Left colon (tissue), 2 donors: ENCODE measurements at regions not wholly inside any gene's neighbourhood (a gene's known extent, or its start where the extent isn't known, plus 50 kb on each side); places are given as distances from the start of the nearest gene placed in this dataset.
A peak's percentile ranks its signal among the peaks of the same experiment; 100 is the strongest.

Experiments
- ATAC-seq: fragments of 200-7000 bp; cut with Tn5 transposase; one replicate; pipeline ENCODE4 v1.9.1; 2020; ENCODE audit warnings: mild to moderate bottlenecking, moderate library complexity
- DNase-seq, 2 donors: peaks; one replicate each; pipeline ENCODE4 v3.0.0-alpha.2; 2020
- intact Hi-C, 2 donors: fragments of 100-400 bp; cut with DNase I in 1 of 2; cut with micrococcal nuclease in 1 of 2; formaldehyde crosslinking; loops; one replicate each; pipeline versions ENCODE4 v1.11.2 to v1.14.0; 2022; cut with DNase I, micrococcal nuclease
- donor health status: DM: no; HTN: no; CAD: no.
- donor health status: DM: yes; HTN: yes; CAD: no.

DNA sequence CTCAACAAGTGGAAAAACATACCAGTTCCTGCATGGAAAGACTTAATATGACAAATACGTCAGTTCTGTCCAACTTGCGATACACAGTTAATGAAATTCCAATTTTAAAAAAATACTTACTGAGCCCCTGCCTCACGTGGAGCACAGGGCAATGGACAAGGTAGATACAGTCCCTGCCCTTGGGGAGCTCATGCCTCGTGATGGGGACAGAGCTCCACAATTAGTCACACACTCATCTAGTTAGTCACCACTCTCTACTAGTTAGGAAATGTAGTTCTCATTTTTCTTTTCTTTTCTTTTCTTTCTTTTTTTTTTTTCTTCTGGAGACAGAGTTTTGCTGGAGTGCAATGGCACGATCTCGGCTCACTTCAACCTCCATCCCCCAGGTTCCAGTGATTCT, 74.7 kb upstream of the CDH5 start:
- intact Hi-C loops = no loop called here
- ATAC-seq = no peak

DNA sequence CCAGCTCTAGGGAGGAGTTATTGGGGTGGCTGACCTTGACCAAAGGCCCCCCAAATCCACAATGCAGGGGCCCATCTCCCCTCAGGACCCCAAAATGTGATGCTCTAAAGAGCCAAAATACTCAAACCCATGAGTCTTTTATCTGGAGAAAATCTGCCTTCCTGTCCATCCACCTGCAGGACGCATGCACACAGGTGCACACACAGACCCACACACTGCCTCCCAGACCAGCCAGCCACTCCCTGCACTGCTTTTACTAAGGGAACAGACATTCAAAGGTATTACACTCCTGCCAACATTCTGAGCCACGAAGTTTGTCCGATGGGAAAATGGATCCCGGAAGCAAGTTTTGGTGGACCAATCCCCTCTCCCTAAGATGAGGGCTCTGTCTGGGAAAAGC, 76.1 kb upstream of the CDH5 start:
- intact Hi-C loops = no loop called here
- DNase-seq = no peak
- ATAC-seq = no peak

More for the DNA sequence above, 74.7 kb upstream of the CDH5 start:
- DNase-seq = no peak

DNA sequence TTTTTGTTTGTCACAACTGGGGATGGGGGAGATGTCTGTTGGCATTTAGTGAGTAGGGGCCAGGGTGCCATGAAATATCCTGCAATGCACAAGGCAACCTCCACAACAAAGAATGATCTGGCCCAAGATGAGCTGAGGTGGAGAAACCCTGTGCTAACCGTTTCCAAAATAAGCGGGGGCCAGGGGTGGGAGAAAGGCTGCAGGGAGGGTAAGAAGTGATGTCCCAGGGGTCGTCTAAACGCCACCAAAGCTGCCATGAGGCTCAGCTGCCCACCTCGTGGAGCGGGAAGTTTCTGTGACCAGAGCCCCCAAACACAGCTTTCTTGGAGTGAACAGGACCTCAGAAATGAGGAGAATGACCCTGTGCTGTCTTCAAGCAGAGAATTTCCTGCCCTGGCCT, 76.5 kb upstream of the CDH5 start:
- no peak for ATAC-seq
- intact Hi-C loops = no loop called here
- DNase-seq = no peak

DNA sequence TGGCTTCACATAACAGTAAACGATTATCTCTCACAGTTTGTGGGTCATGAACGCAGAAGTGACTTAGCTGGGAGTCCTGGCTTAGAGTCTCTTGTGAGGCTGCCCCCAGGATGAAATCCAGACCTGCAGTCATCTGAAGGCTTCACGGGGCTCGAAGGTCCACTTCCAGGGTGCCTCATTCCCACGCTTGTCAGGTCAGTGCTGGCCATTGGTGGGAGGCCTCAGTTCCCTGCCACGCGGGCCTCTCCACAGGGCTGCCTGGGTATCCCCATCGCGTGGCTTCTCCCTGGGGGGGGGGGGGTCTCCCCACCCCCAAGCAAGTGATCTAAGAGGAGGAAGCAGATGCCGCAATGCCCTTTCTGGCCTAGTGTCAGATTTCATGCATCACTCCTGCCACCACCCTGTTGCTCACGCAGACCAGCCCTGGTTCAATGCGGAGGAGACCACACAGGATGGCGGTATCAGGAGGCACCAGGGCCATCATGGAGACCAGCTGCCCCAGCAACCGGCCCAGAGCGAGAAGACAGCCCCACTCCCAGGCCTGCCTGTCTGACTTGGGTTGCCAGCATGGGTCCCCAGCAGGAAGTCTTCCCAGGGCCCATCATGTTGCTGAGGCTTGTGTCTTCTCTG, 77.3 kb upstream of the CDH5 start:
- DNase-seq = no peak

DNA sequence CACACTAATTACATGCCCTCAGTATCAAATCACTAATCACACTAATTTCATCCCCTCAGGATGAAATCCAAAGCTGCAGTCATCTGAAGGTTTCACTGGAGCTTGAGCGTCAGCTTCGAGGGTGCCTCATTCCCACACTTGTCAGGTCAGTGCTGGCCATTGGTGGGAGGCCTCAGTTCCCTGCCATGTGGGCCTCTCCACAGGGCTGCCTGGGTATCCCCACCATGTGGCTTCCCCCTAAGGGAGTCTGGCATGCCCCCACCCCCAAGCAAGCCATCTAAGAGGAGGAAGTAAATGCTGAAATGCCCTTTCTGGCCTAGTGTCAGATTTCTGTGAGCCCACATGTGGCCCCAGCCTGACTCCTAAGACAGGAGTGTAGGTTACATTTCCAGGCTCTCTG, 78.6 kb upstream of the CDH5 start:
- ATAC-seq (no peak), DNase-seq (no peak)
- intact Hi-C loops = no loop called here

More for the DNA sequence above, 77.3 kb upstream of the CDH5 start:
- intact Hi-C loops = no loop called here
- no peak for ATAC-seq

DNA sequence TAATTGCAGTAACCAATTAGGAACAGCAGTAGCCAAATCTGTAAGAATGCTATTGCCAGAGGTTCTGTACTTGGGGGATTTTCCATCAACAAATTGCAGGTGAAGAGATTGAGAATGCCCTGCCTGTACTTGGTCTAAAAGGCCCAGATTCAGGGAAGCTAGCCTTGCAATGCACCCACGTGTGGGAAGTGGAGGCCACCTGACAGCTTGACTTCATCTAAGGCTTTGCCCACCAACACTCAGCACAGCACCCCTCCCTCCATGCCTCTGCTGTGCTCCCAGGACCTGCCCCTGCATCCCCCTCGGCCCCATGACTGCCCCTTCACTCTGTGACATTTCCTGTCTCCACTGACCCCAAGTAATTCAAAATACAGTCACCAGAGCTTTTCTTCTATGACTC, 79.1 kb upstream of the CDH5 start:
- DNase-seq (no peak), ATAC-seq (no peak)
- intact Hi-C loops = no loop called here

DNA sequence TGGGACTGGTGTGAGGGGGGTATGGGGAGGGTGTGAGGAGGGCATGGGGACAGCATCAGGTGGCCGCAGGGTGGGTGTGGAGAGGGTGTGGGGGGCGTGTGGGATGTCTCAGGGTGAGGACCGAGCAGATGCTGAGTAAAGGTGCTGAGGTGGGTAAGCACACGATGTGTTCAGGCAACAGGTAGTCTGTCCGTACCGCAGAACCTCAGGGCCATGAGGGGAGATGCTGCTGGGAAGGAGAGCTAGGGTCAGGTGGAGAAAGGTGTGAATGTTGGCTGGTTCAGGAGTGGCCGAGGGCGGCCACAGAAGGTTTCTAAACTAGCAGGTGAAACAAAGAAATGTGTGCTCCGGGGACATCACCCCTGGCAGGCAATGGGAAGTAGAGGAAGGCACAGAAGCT, 80.0 kb upstream of the CDH5 start:
- intact Hi-C loops = no loop called here
- no peak for DNase-seq
- no peak for ATAC-seq

DNA sequence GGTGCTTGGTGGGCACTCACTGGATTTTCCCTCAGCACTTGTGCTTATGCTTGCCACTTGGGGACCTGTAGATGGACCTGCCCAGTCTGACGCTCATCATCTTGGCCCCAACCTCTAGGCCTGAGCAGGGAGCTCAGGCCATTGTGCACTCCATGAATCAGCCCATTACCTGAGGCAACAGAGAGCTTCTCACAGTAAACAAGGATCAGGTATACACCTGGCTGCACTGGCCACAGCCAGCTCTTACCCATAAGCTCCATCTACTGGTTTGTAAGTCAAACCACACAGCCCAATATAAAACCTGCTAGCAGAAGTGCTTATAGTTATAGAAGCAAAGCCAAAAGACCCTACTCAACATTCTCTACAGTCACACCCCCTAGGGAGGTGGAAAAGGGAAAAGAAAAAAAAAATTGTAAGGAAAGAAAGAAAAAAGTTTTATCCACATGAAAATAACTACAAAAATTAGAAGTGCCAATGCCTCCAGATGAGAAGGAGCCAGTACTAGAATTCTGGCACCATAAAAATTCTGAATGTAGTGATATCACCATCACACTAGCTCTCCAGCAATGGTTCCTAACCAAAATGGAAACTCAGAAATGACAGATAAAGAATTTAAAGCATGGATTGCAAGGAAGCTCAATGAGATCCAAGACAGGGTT, 87.8 kb upstream of the CDH5 start:
- DNase-seq (no peak), ATAC-seq (peak; percentile 60)
- intact Hi-C loops = loop anchor here in 1 of 2 donors (10.0 kb wide), 1 partner anchor 1144 kb away; no protein-coding TSS in a partner anchor

DNA sequence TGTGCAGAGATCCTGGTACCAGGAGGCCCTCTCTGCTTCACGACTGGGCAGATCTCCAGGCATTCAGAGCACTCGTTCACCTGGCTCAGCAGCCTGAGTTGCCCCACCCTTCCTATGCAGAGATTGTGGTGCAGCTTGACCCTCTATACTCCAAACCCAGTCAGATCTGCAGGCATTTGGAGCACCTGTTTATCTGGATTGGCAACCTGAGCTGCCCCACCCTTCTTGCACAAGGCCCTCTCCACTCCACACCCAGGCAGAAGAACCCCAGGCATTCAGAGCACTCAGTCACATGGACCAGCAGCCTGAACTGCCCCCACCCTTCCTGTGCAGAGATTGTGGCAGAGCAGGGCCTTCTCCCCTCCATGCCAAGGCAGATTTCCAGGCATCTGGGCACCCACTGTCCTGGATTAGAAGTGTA, 88.4 kb upstream of the CDH5 start:
- ATAC-seq = peak; percentile 79
- peak in 1 of 2 donors; percentile 40 for DNase-seq
- intact Hi-C loops = loop anchor here in 1 of 2 donors (10.0 kb wide), 1 partner anchor 1143 kb away; no protein-coding TSS in a partner anchor

DNA sequence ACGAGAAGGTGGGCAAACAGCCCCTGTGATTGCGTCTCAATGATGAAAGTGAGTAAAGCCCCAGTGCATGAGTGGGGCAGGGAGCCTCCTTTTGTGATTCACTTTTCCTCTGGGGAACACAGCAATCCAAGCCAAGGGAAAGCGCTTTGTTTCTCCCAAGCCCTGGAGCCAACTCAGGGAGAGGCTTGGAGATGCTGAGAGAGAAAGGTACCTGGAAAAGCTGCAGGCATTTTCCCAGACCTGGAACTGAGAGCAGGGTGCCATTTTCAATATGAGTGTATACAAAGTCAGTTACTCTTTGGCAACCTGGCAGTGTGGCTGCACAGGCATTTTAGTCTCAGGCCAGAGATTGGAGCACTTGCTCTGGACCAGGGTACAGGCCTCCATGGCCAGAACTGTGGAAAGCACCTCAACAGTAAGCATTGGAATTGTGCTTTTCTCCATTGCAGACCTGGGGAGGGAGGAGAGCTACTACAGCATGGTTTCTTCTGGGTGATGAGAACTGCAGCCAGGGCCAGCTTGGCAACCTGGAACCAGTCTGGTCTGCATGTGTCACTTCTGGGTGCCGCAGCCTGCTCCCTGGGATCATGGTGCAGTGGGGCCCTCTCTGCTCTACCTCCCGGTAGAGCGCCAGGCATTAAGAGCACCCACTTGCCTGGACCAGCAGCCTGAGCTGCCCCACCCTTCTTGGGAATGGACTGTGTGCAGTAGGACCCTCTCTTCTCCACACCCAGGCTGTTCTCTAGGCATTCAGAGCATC, 89.0 kb upstream of the CDH5 start:
- no peak for DNase-seq
- intact Hi-C loops = loop anchor here in 1 of 2 donors (10.0 kb wide), 1 partner anchor 1143 kb away; no protein-coding TSS in a partner anchor
- ATAC-seq = no peak

DNA sequence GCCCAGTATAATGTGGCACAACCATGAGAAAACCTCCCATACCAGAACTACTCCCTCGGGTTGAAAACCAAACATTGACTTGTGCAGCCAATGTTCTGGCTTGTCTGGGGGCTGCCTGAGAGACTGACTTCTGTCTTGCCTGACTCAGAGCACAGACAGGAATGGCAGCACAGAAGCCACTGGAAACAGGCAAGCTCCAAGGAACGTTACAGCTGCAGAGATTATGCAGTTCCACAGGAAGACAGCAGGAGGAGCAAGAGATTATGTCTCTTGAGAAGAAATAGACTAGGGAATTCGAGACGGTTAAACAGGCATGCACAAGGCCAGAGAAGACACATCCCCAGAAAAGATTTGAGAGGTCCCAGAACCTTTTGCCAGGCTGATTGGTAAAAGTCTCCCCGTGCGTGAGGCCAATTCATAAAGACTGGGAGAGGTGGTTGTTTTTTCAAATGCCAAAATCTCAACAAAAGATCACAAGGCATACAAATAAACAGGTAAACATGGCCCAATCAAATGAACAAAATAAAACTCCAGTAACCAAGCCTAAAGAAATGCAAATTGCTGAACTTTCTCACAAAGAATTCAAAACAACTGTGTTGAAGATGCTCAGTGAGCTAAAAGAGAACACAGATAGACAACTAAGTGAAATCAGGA, 90.6 kb upstream of the CDH5 start:
- DNase-seq (peak; percentile 28 to 57), ATAC-seq (peak; percentile 56)
- intact Hi-C loops = loop anchor here in 1 of 2 donors (10.0 kb wide), 1 partner anchor 1141 kb away; no protein-coding TSS in a partner anchor

DNA sequence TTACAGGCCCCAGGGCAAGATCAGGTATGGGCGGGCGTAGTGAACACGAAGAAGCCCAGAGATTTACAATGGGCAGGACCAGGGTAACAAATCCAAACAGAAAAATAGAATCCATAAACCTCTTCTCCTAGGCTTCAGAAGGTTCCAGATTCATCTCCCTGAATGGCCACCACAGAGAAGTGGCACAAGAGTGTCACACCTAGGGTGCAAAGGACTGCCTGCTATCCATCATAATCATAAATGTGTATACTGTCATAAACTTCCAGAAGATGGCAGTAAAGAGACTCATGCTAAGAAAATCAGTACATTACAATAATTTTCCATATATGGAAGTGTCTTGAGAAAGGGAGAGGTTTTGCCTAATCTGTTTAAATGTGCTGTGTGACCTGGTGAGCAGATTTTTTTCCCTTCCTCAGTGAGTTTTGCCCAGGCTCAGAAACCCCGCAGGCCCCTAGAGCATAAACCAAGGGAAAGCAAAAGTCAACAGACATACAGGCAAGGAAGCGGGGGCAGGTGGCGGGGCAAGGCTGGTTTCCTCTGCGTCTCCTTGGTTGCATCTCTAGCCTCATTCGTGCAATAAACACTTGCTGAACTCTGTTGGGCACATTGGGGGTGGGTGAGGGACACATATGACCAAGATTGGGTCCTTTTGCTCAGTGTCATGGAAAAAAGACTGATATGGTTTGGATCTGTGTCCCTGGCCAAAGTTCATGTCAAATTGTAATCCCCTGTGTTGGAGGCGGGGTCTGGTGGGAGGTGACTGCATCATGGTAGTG, 92.0 kb upstream of the CDH5 start:
- intact Hi-C loops = loop anchor here in 1 of 2 donors (10.0 kb wide), 1 partner anchor 1140 kb away; no protein-coding TSS in a partner anchor
- peak; percentile 62 for ATAC-seq
- DNase-seq = no peak

DNA sequence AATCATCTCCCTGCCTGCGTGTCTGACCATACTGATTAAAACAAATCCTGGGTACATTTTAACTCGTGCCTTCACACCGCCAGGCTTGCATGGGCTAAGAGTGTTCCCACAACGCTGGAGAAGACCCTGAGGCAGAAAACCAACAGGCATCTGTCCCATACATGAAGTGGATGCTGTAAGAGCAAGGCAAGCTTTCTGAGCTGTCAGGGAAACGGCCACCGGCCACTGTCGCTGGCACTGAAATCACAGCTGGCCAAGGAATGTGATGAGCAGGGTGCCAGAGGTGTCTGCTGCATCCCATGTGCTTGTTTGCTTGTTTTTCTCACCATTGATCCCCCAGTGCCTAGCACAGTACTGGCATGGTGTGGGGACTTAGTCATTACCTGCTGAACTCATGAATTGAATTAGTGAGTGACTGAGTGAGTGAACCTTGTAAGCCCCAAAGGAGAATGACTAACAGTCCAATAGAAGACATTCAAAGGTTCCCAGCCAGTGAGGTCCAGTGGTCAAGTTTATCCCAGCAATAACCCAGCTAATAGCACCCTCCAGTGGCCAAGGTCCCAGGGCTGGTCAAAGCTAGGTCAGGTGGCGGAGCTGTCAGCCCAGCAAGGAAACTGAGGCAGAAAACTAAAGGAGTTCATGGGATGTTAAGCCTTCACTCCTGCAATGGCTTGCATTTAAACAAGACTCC, 92.7 kb upstream of the CDH5 start:
- DNase-seq = no peak
- no peak for ATAC-seq
- intact Hi-C loops = loop anchor here in 1 of 2 donors (10.0 kb wide), 1 partner anchor 1139 kb away; no protein-coding TSS in a partner anchor

DNA sequence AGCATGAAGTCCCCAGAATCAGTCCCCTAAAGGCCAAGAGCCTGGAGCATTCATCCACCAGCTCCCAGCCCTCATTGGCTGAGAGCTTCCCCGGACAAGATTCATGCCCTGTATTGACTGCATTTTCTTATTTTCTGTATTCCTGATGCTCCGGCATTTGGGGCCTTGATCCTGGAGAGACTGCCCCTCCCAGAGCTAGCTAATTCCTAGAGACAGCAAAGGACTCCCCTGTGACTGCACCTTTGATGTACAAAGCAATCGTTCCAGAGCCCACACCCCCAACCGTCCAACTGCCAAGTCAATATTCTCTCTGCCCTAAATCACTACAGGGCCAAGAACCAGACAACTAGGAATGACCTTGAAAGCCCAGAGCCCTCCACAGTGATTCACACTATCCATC, 93.4 kb upstream of the CDH5 start:
- no peak for DNase-seq
- intact Hi-C loops = loop anchor here in 1 of 2 donors (10.0 kb wide), 1 partner anchor 1138 kb away; no protein-coding TSS in a partner anchor
- ATAC-seq = no peak

DNA sequence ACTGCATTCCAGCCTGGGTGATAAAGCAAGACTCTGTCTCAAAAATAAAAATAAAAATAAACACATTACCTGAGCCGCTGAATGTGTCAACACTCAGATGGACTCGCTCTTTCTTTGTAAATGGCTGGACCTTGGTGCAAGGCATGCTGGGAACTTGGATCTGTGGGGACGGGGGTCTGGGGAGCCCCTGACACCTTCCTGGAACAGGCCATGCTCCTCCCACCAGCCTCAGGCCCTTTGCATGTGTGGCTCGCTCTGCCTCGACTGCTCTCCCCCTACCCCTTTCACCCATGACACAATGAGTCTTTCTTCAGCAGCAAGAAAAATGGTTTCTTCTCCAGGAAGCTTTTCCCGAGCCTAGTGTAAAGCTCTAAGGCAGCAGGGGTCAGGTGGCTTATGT, 94.0 kb upstream of the CDH5 start:
- intact Hi-C loops = loop anchor here in 1 of 2 donors (10.0 kb wide), 1 partner anchor 1138 kb away; no protein-coding TSS in a partner anchor
- no peak for DNase-seq
- ATAC-seq = no peak

DNA sequence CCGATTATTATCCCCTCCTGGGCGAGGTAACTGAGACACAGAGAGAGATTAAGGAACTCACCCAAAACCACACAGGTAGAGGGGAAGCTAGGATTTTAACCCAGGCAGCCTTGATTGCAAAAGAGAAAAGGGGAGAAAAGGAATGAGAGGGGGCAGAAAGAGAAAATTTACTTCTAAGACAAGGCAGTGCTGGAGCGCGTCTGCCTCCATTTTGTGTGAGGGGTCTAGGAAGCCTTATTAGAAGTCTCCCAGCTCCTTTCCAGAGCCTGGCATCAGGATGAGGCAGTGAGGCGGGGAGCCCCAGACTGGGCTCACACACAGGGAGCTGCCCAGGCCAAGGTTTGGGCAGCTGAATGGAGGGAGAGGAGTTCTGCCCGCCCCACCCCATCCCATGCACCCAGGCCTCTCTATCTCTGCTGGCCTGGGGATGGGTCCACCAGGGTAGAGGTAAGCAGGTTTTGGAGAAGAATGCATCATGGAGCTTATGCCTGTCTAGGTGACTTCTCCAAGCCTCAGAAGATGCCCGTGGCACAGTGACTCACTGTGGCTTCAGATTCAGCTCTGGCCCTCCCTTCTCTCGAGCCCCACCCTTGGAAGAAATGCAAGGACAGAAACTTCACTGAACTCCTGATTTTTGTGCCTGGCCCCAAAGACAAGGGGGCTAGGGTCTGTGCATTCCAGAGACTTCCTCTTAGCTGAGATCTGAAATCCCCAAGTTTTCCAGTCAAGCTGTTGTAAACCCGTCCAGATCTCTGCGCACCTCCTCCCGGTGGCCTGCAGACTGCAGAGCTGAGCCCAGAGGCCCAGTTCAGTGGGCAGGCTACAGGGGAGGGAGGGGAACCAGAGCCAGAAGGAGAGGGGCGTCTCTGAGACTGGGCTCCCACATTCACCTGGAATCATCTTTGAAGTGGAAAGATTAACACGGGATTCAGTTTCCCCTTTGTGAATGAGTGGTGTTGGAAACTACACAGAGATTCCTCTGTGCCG, 95.1 kb upstream of the CDH5 start:
- DNase-seq (no peak), ATAC-seq (no peak)
- intact Hi-C loops = loop anchor here in 1 of 2 donors (10.0 kb wide), 1 partner anchor 1137 kb away; no protein-coding TSS in a partner anchor
